GM06990 (cell line): ENCODE measurements at regions not wholly inside any gene's neighbourhood (a gene's known extent, or its start where the extent isn't known, plus 50 kb on each side); places are given as distances from the start of the nearest gene placed in this dataset.

Experiments
- DNase-seq: peaks from one replicate; pipeline ENCODE4 v3.0.0-alpha.2; 2011; ENCODE audit not compliant: insufficient read length; ENCODE audit errors: extremely low read depth
- H3K27me3 ChIP-seq: replicated peaks from 2 replicates; pipeline ENCODE4 v1.6.0; 2011; ENCODE audit warnings: low read length; ENCODE audit not compliant: control insufficient read depth, insufficient read depth
- H3K36me3 ChIP-seq: 2 replicates; pipeline ENCODE4 v1.5.1; 2011; ENCODE audit warnings: low read length; ENCODE audit not compliant: control insufficient read depth, insufficient read depth
- H3K4me3 ChIP-seq: replicated peaks from 2 replicates; pipeline ENCODE4 v1.5.1; 2011; ENCODE audit warnings: low read depth, mild to moderate bottlenecking, control low read depth, low read length
- CTCF ChIP-seq: IDR thresholded peaks from 2 replicates; pipeline ENCODE4 v1.5.1; 2011; ENCODE audit warnings: low read length, control low read depth, mild to moderate bottlenecking, inconsistent platforms; ENCODE audit not compliant: insufficient read depth, poor library complexity, severe bottlenecking

DNA sequence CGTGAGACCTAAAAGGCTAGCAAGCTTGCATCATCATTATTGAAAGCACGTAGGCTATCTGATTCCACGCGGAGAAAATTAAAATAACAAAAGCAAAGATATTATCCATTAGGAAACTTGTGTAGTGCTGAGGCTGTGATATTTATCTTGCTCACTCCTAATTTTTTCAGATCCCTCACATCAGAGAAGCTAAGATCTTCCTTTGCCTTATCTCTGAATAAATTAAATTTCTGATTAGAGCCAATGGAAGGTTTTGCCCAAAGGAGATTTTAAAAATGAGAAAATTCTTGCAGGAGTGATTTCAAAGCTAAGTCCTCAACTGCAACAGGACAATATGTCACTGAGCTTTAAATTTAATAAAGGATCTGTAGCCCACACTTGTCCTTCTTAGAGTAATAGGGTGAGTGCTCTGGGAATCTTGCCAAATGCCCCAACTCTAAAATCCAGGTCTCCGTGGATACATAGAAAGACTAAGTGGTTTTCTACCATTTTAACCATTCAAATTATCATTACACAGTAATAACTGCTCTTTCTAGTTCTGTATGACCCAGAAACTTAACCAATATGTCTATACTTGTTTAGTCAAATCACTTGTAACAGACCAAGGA lies 295.0 kb downstream of the CAAP1 start:
- TF ChIP-seq CTCF, result no peak
- DNase-seq, result no peak

DNA sequence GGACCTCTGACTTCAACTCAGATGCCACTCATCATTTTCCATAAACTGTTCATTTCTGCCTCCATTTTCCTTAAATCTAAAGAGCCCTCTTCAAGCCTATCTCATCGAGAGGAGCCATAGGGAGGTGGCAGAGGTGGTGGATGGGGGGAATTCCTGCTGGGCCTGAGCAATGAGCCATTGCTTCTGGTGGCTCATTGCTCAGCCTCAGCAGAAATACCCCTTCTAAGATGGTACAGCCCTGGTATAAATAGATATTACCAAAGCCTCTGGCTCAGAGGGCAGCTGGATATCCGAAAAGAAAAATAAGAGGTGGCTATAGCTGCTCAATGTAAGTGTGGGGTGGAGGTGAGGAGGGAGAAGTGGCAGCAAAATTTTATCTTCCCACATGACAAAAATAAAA lies 313.5 kb downstream of the CAAP1 start:
- Histone ChIP-seq H3K4me3 (no peak overlapping the region), H3K36me3 (no peaks in the 10 kb centered on the region), H3K27me3 (no peaks in the 10 kb centered on the region)
- no peak for DNase-seq
- no peak for TF ChIP-seq CTCF

More for the DNA sequence above, 295.0 kb downstream of the CAAP1 start:
- Histone ChIP-seq H3K36me3 (no peaks in the 10 kb centered on the region), H3K4me3 (no peak overlapping the region), H3K27me3 (no peaks in the 10 kb centered on the region)

DNA sequence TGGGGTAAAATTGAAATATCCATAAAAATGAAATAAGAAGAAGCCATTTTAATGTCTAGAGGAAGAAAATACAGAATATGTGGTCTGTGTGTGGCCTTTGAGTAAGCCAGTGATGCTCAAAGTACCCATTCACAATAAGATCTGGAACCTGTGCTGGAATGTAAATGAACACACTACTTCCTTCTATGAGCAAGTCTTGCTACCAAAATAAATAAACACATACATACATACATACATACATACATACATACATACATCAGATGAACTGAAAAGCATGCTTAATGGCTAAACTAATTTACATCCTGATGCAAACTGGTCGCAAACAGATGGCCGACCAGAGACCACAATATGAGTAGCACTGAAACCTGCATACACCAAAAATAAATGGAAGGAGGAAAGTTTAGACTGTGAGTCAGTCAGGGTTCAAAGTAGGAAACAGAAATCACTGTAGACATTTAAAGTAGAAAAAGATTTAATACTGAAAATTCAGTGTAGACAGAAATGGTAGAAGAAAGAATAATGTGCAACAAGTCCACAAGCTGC lies 317.6 kb downstream of the CAAP1 start:
- Histone ChIP-seq H3K36me3 (no peaks in the 10 kb centered on the region), H3K27me3 (no peaks in the 10 kb centered on the region), H3K4me3 (no peak overlapping the region)
- no peak for DNase-seq
- TF ChIP-seq CTCF, result no peak

- H3K36me3 ChIP-seq, result no peaks in the 10 kb centered on the region
These were observed 318.3 kb downstream of the CAAP1 start for GRCh38 chr9:26574256-26574655.

DNA sequence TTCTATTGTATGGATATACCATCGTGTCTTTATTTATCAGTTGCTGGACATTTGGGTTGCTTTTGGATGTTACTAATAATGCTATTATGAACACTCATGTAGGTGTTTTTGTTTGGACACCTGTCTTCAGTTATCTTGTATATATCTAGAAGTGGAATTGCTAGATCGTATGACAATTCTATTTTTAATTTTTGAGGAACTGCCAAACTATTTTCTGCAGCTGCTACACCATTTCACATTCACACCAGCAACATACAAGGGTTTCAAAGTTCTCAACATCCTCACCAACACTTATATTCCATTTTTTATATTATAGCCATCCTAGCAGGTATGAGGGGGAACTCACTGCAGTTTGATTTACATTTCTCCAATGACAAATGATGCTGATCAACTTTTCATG lies 324.6 kb downstream of the CAAP1 start:
- no peak for DNase-seq
- TF ChIP-seq CTCF, result no peak

More at GRCh38 chr9:26574256-26574655, 318.3 kb downstream of the CAAP1 start:
- no peak for DNase-seq
- no peak for TF ChIP-seq CTCF
- Histone ChIP-seq H3K4me3 (no peak overlapping the region), H3K27me3 (no peaks in the 10 kb centered on the region)

More for the DNA sequence above, 324.6 kb downstream of the CAAP1 start:
- no peaks in the 10 kb centered on the region for H3K36me3 ChIP-seq
- H3K27me3 ChIP-seq, result no peaks in the 10 kb centered on the region
- no peak overlapping the region for H3K4me3 ChIP-seq
